GM18873 (cell line): ENCODE measurements at regions not wholly inside any gene's neighbourhood (a gene's known extent, or its start where the extent isn't known, plus 50 kb on each side); places are given as distances from the start of the nearest gene placed in this dataset.
A peak's percentile ranks its signal among the peaks of the same experiment; 100 is the strongest.

Experiments
- ATAC-seq: cut with Tn5 transposase; IDR thresholded peaks from one replicate; pipeline ENCODE4 v1.9.1; 2021; ENCODE audit warnings: mild to moderate bottlenecking, moderate library complexity, moderate number of reproducible peaks; ENCODE audit not compliant: unreplicated experiment, low FRiP score

GRCh38 chr3:8443829-8444791 is 57.5 kb upstream of the LMCD1 start:
- peak; percentile 59 for ATAC-seq

- no peak for ATAC-seq
These were observed 56.7 kb upstream of the LMCD1 start for GRCh38 chr3:8444883-8445282.

- no peak for ATAC-seq
These were observed 55.8 kb upstream of the LMCD1 start for GRCh38 chr3:8445861-8446260.

- no peak for ATAC-seq
These were observed 54.8 kb upstream of the LMCD1 start for GRCh38 chr3:8446845-8447244.

- no peak for ATAC-seq
These were observed 51.0 kb upstream of the LMCD1 start for GRCh38 chr3:8450618-8451017.

- ATAC-seq = no peak
These were observed 49.9 kb upstream of the LMCD1 start for GRCh38 chr3:8451696-8452095.
